ENCODE measurements at regions not wholly inside any gene's neighbourhood (a gene's known extent, or its start where the extent isn't known, plus 50 kb on each side); places are given as distances from the start of the nearest gene placed in this dataset.

GRCh38 chr3:94544131-94544789 is 481.4 kb downstream of the NSUN3 start:
- intact Hi-C loops (cut with micrococcal nuclease), result no loop called here
- TF ChIP-seq, protein P1, sequence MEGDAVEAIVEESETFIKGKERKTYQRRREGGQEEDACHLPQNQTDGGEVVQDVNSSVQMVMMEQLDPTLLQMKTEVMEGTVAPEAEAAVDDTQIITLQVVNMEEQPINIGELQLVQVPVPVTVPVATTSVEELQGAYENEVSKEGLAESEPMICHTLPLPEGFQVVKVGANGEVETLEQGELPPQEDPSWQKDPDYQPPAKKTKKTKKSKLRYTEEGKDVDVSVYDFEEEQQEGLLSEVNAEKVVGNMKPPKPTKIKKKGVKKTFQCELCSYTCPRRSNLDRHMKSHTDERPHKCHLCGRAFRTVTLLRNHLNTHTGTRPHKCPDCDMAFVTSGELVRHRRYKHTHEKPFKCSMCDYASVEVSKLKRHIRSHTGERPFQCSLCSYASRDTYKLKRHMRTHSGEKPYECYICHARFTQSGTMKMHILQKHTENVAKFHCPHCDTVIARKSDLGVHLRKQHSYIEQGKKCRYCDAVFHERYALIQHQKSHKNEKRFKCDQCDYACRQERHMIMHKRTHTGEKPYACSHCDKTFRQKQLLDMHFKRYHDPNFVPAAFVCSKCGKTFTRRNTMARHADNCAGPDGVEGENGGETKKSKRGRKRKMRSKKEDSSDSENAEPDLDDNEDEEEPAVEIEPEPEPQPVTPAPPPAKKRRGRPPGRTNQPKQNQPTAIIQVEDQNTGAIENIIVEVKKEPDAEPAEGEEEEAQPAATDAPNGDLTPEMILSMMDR (IDR thresholded peaks at IDR 0.05; ENCODE audit: borderline replicate concordance), result no peak

GRCh38 chr3:94548581-94549316 is 485.9 kb downstream of the NSUN3 start:
- H3K9me3 ChIP-seq (replicated peaks), result peaks cover 37% of the 10 kb centered on the region
- no peaks in the 10 kb centered on the region for H3K4me1 ChIP-seq
- DNase-seq, result no peak
- H3K4me3 ChIP-seq, result no peak overlapping the region
- no peak overlapping the region for H3K27ac ChIP-seq (replicated peaks)
- no peaks in the 10 kb centered on the region for H3K27me3 ChIP-seq (ENCODE audit: low read depth)
- TF ChIP-seq, protein P1 (IDR thresholded peaks at IDR 0.05; ENCODE audit: borderline replicate concordance), result no peak
- intact Hi-C loops (cut with micrococcal nuclease), result no loop called here
- no peaks in the 10 kb centered on the region for H3K36me3 ChIP-seq

More at GRCh38 chr3:94544131-94544789, 481.4 kb downstream of the NSUN3 start:
- no peak for DNase-seq
- Histone ChIP-seq H3K36me3 (no peaks in the 10 kb centered on the region), H3K4me3 (no peak overlapping the region), H3K4me1 (no peaks in the 10 kb centered on the region), H3K27ac (replicated peaks) (no peak overlapping the region), H3K27me3 (ENCODE audit: low read depth) (no peaks in the 10 kb centered on the region), H3K9me3 (replicated peaks) (peaks cover 6% of the 10 kb centered on the region)

- H3K36me3 ChIP-seq, result no peaks in the 10 kb centered on the region
- H3K27ac ChIP-seq (replicated peaks), result no peak overlapping the region
- no peak for DNase-seq
- H3K4me1 ChIP-seq, result no peaks in the 10 kb centered on the region
- peaks cover 24% of the 10 kb centered on the region for H3K9me3 ChIP-seq (replicated peaks)
- TF ChIP-seq, protein P1 (IDR thresholded peaks at IDR 0.05; ENCODE audit: borderline replicate concordance), result no peak
- no peaks in the 10 kb centered on the region for H3K27me3 ChIP-seq (ENCODE audit: low read depth)
- no peak overlapping the region for H3K4me3 ChIP-seq
- intact Hi-C loops (cut with micrococcal nuclease), result no loop called here
Observed at GRCh38 chr3:94561094-94561493, 498.2 kb downstream of the NSUN3 start.

DNA sequence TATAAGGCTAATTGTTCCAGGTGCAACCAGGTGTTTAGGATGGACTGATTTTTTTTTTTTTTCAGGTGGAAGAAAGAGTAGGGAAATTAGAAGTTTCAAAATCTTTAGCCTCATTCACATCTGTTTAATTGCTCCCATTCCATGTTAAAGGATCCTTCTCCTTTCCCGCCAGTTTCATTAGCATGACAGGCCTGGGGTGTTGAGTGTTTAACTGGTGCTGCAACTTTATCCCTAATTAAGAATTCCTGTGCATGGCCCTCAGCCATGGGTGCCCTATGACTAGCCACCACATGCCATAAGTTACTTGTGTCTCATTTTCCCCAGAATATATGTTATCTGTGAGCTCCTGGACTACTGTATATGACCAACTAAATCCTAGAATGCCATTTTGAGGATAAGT is 501.4 kb downstream of the NSUN3 start:
- intact Hi-C loops (cut with micrococcal nuclease), result no loop called here

DNA sequence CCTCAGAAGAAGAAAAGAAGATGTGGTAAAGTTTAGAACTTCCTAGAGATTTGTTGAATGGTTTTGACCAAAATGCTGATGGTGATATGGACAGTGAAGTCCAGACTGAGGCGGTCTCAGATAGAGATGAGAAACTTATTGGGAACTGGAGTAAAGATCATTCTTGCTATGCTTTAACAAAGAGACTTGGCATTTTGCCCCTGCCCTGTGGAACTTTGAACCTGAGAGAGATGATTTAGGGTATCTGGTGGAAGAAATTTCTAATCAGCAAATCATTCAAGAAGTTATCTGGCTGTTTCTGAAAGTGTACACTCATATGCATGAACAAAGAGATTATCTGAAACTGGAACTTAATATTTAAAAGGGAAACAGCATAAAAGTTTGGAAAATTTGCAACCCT is 505.2 kb downstream of the NSUN3 start:
- no peaks in the 10 kb centered on the region for H3K36me3 ChIP-seq
- intact Hi-C loops (cut with micrococcal nuclease), result no loop called here
- no peaks in the 10 kb centered on the region for H3K4me1 ChIP-seq
- no peak overlapping the region for H3K4me3 ChIP-seq
- no peak for DNase-seq
- no peak overlapping the region for H3K27ac ChIP-seq (replicated peaks)
- TF ChIP-seq, protein P1 (IDR thresholded peaks at IDR 0.05; ENCODE audit: borderline replicate concordance), result no peak
- no peaks in the 10 kb centered on the region for H3K27me3 ChIP-seq (ENCODE audit: low read depth)
- H3K9me3 ChIP-seq (replicated peaks), result no peaks in the 10 kb centered on the region

More for the DNA sequence above, 501.4 kb downstream of the NSUN3 start:
- Histone ChIP-seq H3K27ac (replicated peaks) (no peak overlapping the region), H3K9me3 (replicated peaks) (no peaks in the 10 kb centered on the region), H3K4me1 (no peaks in the 10 kb centered on the region), H3K36me3 (no peaks in the 10 kb centered on the region), H3K27me3 (ENCODE audit: low read depth) (no peaks in the 10 kb centered on the region), H3K4me3 (no peak overlapping the region)
- DNase-seq, result no peak
- TF ChIP-seq, protein P1 (IDR thresholded peaks at IDR 0.05; ENCODE audit: borderline replicate concordance), result no peak

Measured in left ventricle myocardium inferior (tissue), 1 donor.